Skeletal muscle satellite cell (primary cell): ENCODE measurements at regions not wholly inside any gene's neighbourhood (a gene's known extent, or its start where the extent isn't known, plus 50 kb on each side); places are given as distances from the start of the nearest gene placed in this dataset.

Experiments used
- H3K27me3 ChIP-seq: 2 replicates; pipeline ENCODE4 v1.7.0; 2013; ENCODE audit warnings: low read length; ENCODE audit not compliant: control insufficient read depth, insufficient read depth
- H3K36me3 ChIP-seq: 2 replicates; pipeline ENCODE4 v1.7.0; 2013; ENCODE audit warnings: mild to moderate bottlenecking, control low read depth, low read length; ENCODE audit not compliant: insufficient read depth
- H3K4me1 ChIP-seq: 2 replicates; pipeline ENCODE4 v1.7.0; 2013; ENCODE audit warnings: low read length; ENCODE audit not compliant: control insufficient read depth, insufficient read depth
- H3K4me2 ChIP-seq: 2 replicates; pipeline ENCODE4 v1.7.0; 2013; ENCODE audit warnings: mild to moderate bottlenecking, low read length
- H3K4me3 ChIP-seq: 2 replicates; pipeline ENCODE4 v1.7.0; 2013; ENCODE audit warnings: low read length
- H3K9ac ChIP-seq: 2 replicates; pipeline ENCODE4 v1.7.0; 2013; ENCODE audit warnings: mild to moderate bottlenecking, low read depth, low read length, moderate library complexity
- H3K9me3 ChIP-seq: replicated peaks from 2 replicates; pipeline ENCODE4 v1.7.0; 2013; ENCODE audit warnings: mild to moderate bottlenecking, control low read depth, low read length

DNA sequence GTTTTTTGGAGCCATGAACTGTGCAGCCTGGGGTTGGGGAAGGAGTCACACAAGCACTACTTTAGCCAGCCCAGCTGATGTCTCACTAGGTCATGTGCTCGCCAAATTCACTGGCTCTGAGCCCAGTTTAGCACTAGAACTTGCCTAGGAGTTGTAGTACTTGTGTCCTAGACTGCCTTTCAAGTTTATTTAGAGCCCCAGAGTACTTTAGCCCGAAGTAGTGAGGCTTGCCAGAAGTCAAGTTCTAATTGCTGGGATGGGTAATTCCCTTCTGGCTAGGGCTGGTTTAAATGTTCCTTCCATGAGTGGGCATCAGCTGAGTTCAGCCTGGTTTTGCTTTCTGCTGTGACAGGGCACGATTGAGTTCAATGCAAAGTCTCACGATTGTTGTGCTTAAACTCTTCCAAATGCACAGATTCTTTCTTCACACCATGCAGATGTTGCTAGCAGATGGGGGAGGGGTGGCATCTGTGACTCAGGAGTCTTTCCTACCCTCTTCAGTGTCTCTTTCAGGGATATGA lies 228.2 kb upstream of the ZPLD1 start:
- no peaks in the 10 kb centered on the region for H3K27me3 ChIP-seq
- H3K9ac ChIP-seq = no peak overlapping the region
- no peak overlapping the region for H3K4me3 ChIP-seq

DNA sequence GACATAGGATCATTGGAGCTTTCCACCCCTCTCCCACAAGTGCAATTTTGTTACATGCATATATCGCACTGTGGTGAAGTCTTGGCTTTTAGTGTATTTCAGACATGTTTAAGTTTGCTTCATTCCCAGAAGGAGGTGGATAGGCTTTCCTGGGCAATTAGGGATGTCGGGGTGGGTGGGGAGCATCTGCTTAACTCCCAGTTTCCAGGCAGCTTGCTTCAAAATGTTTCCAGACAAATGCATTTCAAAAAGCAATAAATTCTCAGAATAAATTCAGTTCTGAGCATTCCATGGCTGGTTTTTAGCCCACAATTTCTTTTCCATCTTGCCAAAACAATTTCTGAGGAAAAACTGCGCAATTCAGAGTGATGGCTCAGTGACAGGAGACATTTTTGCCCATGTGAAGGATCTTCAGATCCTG lies 227.7 kb upstream of the ZPLD1 start:
- Histone ChIP-seq H3K36me3 (no peaks in the 10 kb centered on the region), H3K27me3 (no peaks in the 10 kb centered on the region), H3K4me3 (no peak overlapping the region), H3K4me1 (peaks cover 10% of the 10 kb centered on the region), H3K4me2 (no peak overlapping the region), H3K9me3 (no peaks in the 10 kb centered on the region), H3K9ac (no peak overlapping the region)

More for the DNA sequence above, 228.2 kb upstream of the ZPLD1 start:
- no peaks in the 10 kb centered on the region for H3K9me3 ChIP-seq
- H3K36me3 ChIP-seq = no peaks in the 10 kb centered on the region
- no peak overlapping the region for H3K4me2 ChIP-seq
- H3K4me1 ChIP-seq = peaks cover 10% of the 10 kb centered on the region

DNA sequence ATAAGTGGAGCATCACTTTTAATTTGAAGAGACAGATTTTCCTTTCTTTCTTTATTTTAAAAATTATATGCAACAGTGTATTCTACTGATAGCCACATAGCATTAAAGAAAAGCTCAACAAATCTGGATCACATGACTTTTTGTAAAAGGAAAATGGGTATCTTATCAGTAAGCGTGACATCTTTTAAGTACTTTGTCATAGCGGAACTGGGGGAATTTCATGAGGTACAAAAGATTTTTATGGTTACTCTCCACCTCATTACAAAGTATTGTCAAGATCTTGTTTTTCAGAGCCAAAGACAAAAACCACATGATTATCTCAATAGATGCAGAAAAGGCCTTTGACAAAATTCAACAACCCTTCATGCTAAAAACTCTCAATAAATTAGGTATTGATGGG lies 219.6 kb upstream of the ZPLD1 start:
- Histone ChIP-seq H3K4me3 (no peak overlapping the region), H3K4me2 (no peak overlapping the region), H3K4me1 (no peaks in the 10 kb centered on the region), H3K9me3 (no peaks in the 10 kb centered on the region), H3K9ac (no peak overlapping the region), H3K36me3 (no peaks in the 10 kb centered on the region), H3K27me3 (no peaks in the 10 kb centered on the region)

DNA sequence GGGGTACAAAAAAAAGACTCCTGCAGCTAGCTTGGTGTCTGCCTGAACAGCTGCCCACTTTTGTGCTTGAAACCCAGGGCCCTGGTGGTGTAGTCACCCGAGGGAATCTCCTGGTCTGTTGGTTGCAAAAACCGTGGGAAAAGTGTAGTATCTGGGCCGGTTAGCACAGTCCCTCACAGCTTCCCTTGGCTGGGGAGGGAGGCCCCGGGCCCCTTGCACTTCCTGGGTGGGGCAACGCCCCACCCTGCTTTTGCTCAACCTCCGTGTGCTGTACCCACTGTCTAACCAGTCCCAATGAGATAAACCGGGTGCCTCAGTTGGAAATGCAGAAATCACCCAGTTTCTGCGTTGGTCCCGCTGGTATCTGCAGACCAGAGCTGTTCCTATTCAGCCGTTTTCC lies 211.7 kb upstream of the ZPLD1 start:
- H3K4me3 ChIP-seq = no peak overlapping the region
- no peaks in the 10 kb centered on the region for H3K36me3 ChIP-seq
- H3K4me2 ChIP-seq = no peak overlapping the region

DNA sequence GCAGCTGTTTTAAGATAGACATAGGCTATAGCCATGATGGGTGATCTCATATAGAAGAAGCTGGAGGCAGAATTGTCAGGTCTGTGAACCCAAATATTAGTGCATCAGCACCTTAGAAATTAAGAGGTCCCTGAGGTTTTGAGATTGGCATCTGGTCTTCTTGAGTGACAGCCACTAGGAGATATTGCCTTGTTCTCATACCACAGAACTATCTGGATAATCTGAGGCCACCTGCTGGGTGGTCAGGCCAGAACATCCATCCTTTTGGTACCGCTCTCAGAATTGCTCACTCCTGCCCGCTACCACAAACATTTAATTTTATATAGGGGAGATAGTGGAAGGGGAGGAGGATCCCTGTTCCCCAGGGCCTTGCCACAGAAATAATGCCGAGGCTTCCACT lies 210.6 kb upstream of the ZPLD1 start:
- no peaks in the 10 kb centered on the region for H3K36me3 ChIP-seq
- peak overlapping the region; percentile 49 for H3K9ac ChIP-seq
- peaks cover 13% of the 10 kb centered on the region for H3K4me1 ChIP-seq
- no peak overlapping the region for H3K4me3 ChIP-seq
- H3K4me2 ChIP-seq = no peak overlapping the region
- no peaks in the 10 kb centered on the region for H3K9me3 ChIP-seq
- H3K27me3 ChIP-seq = no peaks in the 10 kb centered on the region

More for the DNA sequence above, 211.7 kb upstream of the ZPLD1 start:
- no peaks in the 10 kb centered on the region for H3K9me3 ChIP-seq
- H3K27me3 ChIP-seq = no peaks in the 10 kb centered on the region
- peaks cover 13% of the 10 kb centered on the region for H3K4me1 ChIP-seq
- no peak overlapping the region for H3K9ac ChIP-seq

DNA sequence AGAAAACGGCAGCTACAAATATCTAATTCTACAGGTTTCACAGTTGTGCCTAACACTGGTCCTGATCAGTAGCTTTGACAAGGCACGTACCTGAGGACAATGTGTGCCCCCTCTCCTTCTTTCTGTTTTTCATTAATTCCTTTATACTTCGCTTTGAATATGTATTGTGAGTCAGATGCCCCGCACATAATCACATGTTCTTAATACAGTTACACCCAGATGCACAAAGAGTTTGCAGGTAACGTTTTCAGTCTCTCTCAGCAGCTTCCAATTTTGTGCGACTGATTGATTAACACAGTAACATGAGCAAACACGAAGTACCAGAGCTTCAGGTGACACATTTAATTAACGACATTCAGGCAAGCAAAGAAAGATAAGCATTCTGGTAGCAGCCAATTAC lies 209.8 kb upstream of the ZPLD1 start:
- no peaks in the 10 kb centered on the region for H3K9me3 ChIP-seq
- H3K36me3 ChIP-seq = no peaks in the 10 kb centered on the region
- H3K4me1 ChIP-seq = peaks cover 13% of the 10 kb centered on the region
- no peak overlapping the region for H3K4me2 ChIP-seq
- H3K27me3 ChIP-seq = no peaks in the 10 kb centered on the region
- no peak overlapping the region for H3K4me3 ChIP-seq
- peak overlapping the region; percentile 49 for H3K9ac ChIP-seq

DNA sequence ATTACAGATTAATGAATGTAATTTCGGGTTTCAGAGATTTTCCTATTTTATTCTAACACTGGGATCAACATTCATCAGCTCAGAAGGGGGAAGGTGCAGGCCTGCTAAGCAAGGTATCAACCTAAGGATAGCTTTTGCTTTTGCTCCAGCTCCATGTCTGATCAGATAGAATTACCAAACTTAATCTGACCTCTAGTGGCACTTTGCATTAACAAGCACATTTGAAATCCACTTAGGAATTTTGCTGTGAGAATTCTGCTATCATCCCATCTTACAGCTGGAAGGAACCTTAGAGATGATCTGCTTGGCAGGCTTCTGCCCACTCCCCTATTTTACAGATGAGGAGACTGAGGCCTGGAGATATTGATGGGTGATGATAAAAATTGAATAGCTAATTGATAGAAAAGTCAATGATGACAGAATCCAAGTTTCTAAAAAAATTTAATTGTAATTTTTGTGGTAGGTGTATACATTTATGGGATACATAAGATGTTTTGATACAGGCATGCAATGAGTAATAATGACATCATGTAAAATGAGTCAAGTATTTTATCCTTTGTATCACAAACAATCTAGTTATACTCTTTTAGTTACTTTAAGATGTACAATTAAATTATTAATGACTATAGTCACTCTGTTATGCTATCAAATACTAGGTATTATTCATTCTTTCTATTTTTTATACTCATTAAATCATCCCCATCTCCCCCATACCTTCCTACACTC lies 209.2 kb upstream of the ZPLD1 start:
- no peak overlapping the region for H3K4me3 ChIP-seq
- H3K36me3 ChIP-seq = no peaks in the 10 kb centered on the region
- H3K9me3 ChIP-seq = no peaks in the 10 kb centered on the region
- H3K4me1 ChIP-seq = peaks cover 13% of the 10 kb centered on the region
- H3K9ac ChIP-seq = peak overlapping the region; percentile 49
- H3K27me3 ChIP-seq = no peaks in the 10 kb centered on the region
- no peak overlapping the region for H3K4me2 ChIP-seq

DNA sequence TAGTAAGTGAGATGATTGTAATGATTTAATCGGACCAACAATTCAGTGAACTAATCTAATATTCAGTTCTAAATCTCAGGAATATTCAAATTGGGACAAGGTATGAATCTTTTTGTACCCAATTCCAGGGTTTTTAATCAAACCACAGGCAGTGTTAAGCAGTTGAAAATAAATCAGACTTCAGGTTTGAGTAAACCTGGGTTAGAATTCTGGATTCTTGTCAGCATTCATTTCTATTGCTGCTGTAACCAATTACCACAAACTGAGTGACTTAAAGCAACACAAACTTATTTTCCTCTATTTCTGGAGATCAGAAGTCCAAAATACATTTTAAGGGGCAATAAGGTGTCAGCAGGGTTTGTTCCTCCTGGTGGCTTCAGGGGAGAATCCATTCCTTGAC lies 208.4 kb upstream of the ZPLD1 start:
- Histone ChIP-seq H3K4me2 (no peak overlapping the region), H3K36me3 (no peaks in the 10 kb centered on the region), H3K9me3 (no peaks in the 10 kb centered on the region)

DNA sequence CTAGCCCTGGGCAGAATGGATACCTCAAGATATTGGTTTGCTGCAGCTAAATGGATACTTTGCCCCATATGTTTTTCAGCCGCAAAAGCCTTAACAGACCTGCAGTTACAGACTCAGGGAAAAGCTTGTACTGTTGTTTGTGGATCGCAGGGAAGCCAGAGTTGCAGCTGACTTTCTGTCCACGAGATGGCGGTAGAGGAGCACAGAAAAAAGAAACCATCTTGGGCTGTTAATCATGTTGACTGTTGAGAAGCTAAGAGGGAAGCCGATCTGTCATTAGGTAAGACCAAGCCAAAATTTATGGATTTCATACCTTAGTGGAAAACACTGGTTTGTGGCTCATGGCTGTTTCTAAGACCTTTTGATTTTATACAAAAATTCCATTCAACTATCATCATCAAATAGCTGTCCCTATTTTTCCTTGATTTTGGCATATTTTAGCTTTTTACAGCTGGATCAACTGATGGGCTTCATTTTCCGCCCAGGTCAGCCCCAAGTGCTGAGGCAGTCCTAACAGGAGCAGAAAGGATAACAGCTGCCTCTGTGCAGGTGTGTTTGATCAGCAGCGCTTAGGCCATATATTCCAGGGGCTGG lies 205.7 kb upstream of the ZPLD1 start:
- no peaks in the 10 kb centered on the region for H3K36me3 ChIP-seq
- no peak overlapping the region for H3K4me2 ChIP-seq
- no peak overlapping the region for H3K4me3 ChIP-seq
- no peaks in the 10 kb centered on the region for H3K9me3 ChIP-seq
- no peak overlapping the region for H3K9ac ChIP-seq
- no peaks in the 10 kb centered on the region for H3K27me3 ChIP-seq
- H3K4me1 ChIP-seq = peaks cover 10% of the 10 kb centered on the region

More for the DNA sequence above, 208.4 kb upstream of the ZPLD1 start:
- Histone ChIP-seq H3K27me3 (no peaks in the 10 kb centered on the region), H3K4me1 (peaks cover 13% of the 10 kb centered on the region), H3K9ac (no peak overlapping the region), H3K4me3 (no peak overlapping the region)

DNA sequence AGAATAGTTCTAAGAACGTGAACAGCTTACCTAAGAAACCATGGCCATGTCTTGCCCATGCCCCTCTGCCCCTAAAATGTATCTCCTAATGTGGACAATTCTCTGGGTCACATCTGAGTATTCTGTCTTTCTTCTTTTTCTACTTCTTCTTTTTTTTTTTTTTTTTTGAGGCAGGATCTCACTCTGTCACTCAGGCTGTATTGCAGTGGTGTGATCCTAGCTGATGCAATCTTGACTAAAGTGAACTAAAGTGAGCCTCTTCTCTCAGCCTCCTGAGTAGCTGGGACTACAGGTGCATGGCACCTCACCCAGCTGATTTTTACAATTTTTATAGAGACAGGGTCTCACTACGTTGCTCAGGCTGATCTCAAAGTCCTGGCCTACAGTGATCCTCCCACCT lies 204.8 kb upstream of the ZPLD1 start:
- Histone ChIP-seq H3K4me1 (peaks cover 3% of the 10 kb centered on the region), H3K4me3 (no peak overlapping the region), H3K36me3 (no peaks in the 10 kb centered on the region), H3K9ac (no peak overlapping the region), H3K4me2 (no peak overlapping the region), H3K27me3 (no peaks in the 10 kb centered on the region), H3K9me3 (no peaks in the 10 kb centered on the region)

DNA sequence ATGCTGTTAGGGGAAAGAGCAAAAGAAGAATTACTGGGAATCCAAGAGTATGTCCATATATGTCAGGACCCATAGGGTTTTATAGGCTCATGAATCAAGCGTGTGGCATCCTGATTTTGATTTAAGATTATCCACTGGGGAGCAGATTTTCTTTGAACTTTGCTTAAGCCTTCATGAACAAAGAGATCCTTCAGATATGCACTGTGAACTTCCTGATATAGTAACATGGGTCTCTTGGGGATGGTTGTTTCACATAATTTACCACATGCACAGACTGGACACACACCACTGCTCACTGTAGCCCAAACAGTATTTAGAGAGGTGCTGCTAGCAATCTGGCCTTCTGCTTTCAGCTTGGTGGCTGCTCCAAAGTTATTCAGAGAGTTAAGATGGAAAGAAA lies 200.9 kb upstream of the ZPLD1 start:
- Histone ChIP-seq H3K27me3 (no peaks in the 10 kb centered on the region), H3K4me1 (no peaks in the 10 kb centered on the region), H3K4me2 (no peak overlapping the region), H3K9me3 (no peaks in the 10 kb centered on the region), H3K4me3 (no peak overlapping the region), H3K36me3 (no peaks in the 10 kb centered on the region), H3K9ac (no peak overlapping the region)

DNA sequence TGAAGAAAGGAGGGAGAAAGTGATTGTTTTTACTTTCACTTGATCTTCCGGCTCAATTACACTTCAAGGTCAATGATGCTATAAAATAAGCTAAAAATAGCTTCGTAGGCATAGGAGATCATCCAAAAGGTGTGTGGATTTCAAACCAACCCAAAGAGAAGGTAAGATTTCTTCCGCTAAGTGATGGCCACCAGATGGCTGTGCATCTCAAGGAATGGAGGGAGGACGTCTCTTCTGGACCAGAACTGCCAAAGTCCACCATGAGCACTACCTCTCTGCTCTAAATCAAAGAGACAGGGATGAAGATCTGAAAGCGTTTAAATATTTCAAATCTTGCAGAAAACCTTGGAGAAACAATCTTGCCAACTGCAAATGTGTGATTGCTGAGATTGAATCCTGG lies 199.1 kb upstream of the ZPLD1 start:
- Histone ChIP-seq H3K4me3 (no peak overlapping the region), H3K9ac (no peak overlapping the region), H3K9me3 (no peaks in the 10 kb centered on the region), H3K4me2 (no peak overlapping the region), H3K27me3 (no peaks in the 10 kb centered on the region), H3K4me1 (no peaks in the 10 kb centered on the region), H3K36me3 (no peaks in the 10 kb centered on the region)
